Kidney (tissue), 13 donors: ENCODE measurements at regions not wholly inside any gene's neighbourhood (a gene's known extent, or its start where the extent isn't known, plus 50 kb on each side); places are given as distances from the start of the nearest gene placed in this dataset.

Experiments
- DNase-seq, 5 donors: peaks; one replicate each; pipeline ENCODE4 v3.0.0-alpha.2; 2013 to 2020
- FAIRE-seq: peaks from 2 replicates; lab custom pipeline; 2012; peaks lifted over from hg19 to GRCh38; lab: Jason Lieb, UNC
- H3K27ac ChIP-seq, 2 donors: one replicate each; pipeline ENCODE4 v1.7.0; 2013; ENCODE audit warnings: low read depth in 2 of 2, low read length in 2 of 2, inconsistent platforms in 1 of 2
- H3K27me3 ChIP-seq: one replicate; pipeline ENCODE4 v1.7.1; 2013; ENCODE audit warnings: low read length, inconsistent platforms; ENCODE audit not compliant: control insufficient read depth, insufficient read depth
- H3K36me3 ChIP-seq, 3 donors: one replicate each; pipeline versions ENCODE4 v1.7.0 to v1.7.1; 2013; ENCODE audit warnings: low read length in 3 of 3, control low read depth in 1 of 3, inconsistent platforms in 1 of 3; ENCODE audit not compliant: insufficient read depth in 3 of 3, control insufficient read depth in 2 of 3
- H3K4me1 ChIP-seq, 3 donors: one replicate each; pipeline versions ENCODE4 v1.7.0 to v1.7.1; 2013; ENCODE audit warnings: low read length in 3 of 3, inconsistent platforms in 1 of 3, low read depth in 1 of 3; ENCODE audit not compliant: control insufficient read depth in 2 of 3, insufficient read depth in 2 of 3
- H3K4me3 ChIP-seq, 3 donors: one replicate each; pipeline versions ENCODE4 v1.7.0 to v1.8.1; 2013; ENCODE audit warnings: low read length in 3 of 3, control low read depth in 1 of 3, inconsistent platforms in 1 of 3
- H3K9ac ChIP-seq, 3 donors: one replicate each; pipeline versions ENCODE4 v1.7.0 to v1.7.1; 2013; ENCODE audit warnings: low read length in 3 of 3, control low read depth in 1 of 3, inconsistent platforms in 1 of 3
- H3K9me3 ChIP-seq, 3 donors: one replicate each; pipeline versions ENCODE4 v1.7.0 to v1.7.1; 2013; ENCODE audit warnings: low read length in 3 of 3, control low read depth in 1 of 3, inconsistent platforms in 1 of 3; ENCODE audit not compliant: control insufficient read depth in 2 of 3, insufficient read depth in 1 of 3
- intact Hi-C: fragments of 100-400 bp; cut with DNase I; formaldehyde crosslinking; loops from one replicate; pipeline ENCODE4 v1.11.1; 2022
- TF ChIP-seq, protein P1 (sequence below): IDR thresholded peaks from 3 replicates; pipeline ENCODE4 v1.5.1; 2012; ENCODE audit warnings: mild to moderate bottlenecking, moderate library complexity, borderline replicate concordance; ENCODE audit not compliant: insufficient read depth; ENCODE audit errors: extremely low read depth
- donor health status: control.
- donor health status: control.
- donor health status: control.
- donor health status: control.
- donor health status: control.
- donor health status: DM: yes; HTN: yes; CAD: no.
- donor health status: Normal renal cell carcinoma (clear cell type).

DNA sequence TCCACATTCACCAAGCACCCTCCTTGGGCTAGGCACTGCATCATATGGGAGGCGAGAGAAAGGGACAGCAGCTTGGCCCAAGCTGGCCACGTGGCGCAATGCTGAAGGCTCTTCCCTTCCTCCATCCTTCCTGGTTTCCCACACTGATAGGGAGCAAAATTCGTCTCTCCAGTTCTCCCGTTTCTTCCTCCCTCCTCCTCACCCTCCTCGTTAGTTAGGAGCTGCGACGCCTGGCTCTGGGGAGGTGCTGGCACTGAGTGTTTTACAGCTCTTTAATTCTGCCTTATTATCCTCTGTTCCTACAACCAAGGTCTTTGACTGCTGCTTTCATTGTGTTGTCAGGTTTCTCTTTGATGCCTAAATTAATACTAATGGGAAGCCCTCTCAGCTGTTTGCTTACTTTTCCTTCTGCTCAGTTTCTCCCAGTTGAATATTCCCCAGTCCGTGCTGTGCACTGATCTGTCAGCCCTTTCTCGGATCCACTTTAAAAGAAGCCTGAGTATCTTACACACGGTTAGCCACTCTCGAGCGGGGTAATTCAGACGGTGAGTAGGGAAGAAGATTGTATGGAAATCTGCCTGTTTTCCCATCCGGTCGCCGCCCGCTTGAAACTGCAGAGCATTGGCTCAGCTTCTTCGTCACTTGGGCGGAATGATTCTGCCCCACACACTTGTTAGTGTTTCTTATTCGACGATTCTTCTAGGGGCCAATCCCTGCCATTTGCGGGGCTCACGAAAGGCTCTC lies 56.2 kb upstream of the SMYD2 start:
- no peaks in the 10 kb centered on the region for H3K9me3 ChIP-seq
- peak overlapping the region in 1 of 3 donors; percentile 12 for H3K9ac ChIP-seq
- H3K4me1 ChIP-seq: peaks cover 0 to 3% (median 0%) of the 10 kb centered on the region in 3 donors
- no peak for FAIRE-seq
- H3K36me3 ChIP-seq: no peaks in the 10 kb centered on the region
- TF ChIP-seq, protein P1, sequence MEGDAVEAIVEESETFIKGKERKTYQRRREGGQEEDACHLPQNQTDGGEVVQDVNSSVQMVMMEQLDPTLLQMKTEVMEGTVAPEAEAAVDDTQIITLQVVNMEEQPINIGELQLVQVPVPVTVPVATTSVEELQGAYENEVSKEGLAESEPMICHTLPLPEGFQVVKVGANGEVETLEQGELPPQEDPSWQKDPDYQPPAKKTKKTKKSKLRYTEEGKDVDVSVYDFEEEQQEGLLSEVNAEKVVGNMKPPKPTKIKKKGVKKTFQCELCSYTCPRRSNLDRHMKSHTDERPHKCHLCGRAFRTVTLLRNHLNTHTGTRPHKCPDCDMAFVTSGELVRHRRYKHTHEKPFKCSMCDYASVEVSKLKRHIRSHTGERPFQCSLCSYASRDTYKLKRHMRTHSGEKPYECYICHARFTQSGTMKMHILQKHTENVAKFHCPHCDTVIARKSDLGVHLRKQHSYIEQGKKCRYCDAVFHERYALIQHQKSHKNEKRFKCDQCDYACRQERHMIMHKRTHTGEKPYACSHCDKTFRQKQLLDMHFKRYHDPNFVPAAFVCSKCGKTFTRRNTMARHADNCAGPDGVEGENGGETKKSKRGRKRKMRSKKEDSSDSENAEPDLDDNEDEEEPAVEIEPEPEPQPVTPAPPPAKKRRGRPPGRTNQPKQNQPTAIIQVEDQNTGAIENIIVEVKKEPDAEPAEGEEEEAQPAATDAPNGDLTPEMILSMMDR: no peak
- intact Hi-C loops: no loop called here
- DNase-seq: peak in 3 of 5 donors; percentile 29 to 57 (median 51)
- no peak overlapping the region for H3K27ac ChIP-seq
- H3K4me3 ChIP-seq: peak overlapping the region; percentile 30 to 58 (median 48)
- no peaks in the 10 kb centered on the region for H3K27me3 ChIP-seq

DNA sequence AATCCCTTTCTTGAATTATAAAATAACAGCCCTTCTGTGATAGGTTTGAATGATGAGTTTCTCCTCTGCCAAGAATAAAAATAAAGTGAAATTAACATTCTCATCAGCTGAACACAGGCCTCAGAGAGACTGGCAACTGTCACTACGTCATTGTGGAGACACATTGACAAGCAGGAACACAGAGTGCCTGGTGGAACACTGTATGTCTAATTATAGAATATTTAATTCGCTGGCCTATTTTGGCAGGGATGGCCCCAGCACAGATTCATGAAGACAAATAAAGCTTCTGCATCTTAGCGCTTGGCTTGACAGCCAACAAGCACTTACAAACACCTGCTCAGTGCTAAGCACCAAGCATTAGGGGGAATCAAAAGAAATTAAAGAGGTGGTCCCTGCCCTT lies 52.0 kb upstream of the SMYD2 start:
- Histone ChIP-seq H3K9me3 (no peaks in the 10 kb centered on the region), H3K36me3 (no peaks in the 10 kb centered on the region), H3K4me3 (no peak overlapping the region), H3K9ac (no peak overlapping the region), H3K27ac (no peak overlapping the region), H3K4me1 (peaks cover 0 to 3% (median 0%) of the 10 kb centered on the region in 3 donors), H3K27me3 (no peaks in the 10 kb centered on the region)
- intact Hi-C loops: no loop called here
- TF ChIP-seq, protein P1: no peak
- no peak for FAIRE-seq
- no peak for DNase-seq

DNA sequence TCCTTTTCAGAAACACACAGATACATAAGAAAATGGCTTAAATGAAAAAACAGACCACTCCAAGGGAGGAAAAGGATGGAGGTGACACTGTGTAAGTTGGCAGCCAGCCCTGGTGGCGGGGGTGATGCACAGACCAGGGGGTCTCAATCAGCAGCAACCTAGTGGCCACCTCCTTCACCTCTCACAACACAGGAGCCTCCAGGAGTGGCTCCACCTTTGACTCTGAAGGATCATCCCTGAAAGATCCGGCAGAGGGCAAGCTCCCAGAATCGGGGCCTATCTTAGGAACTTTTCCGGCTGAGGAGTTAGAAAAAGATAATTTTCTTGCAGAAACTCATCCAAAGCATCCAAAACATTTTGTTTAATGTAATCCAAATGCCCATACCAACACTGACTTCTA lies 51.2 kb upstream of the SMYD2 start:
- H3K9me3 ChIP-seq: no peaks in the 10 kb centered on the region
- H3K4me3 ChIP-seq: no peak overlapping the region
- TF ChIP-seq, protein P1: no peak
- no peak overlapping the region for H3K27ac ChIP-seq
- H3K4me1 ChIP-seq: no peaks in the 10 kb centered on the region
- H3K27me3 ChIP-seq: no peaks in the 10 kb centered on the region
- DNase-seq (no peak), FAIRE-seq (no peak)
- intact Hi-C loops: no loop called here
- H3K36me3 ChIP-seq: no peaks in the 10 kb centered on the region
- no peak overlapping the region for H3K9ac ChIP-seq
